ENCODE measurements at regions not wholly inside any gene's neighbourhood (a gene's known extent, or its start where the extent isn't known, plus 50 kb on each side); places are given as distances from the start of the nearest gene placed in this dataset.
"Not testable (repeated sequence)": the region's sequence is repeated elsewhere in the genome, so short reads cannot be mapped to it uniquely, and the experiment has no call there.

DNA sequence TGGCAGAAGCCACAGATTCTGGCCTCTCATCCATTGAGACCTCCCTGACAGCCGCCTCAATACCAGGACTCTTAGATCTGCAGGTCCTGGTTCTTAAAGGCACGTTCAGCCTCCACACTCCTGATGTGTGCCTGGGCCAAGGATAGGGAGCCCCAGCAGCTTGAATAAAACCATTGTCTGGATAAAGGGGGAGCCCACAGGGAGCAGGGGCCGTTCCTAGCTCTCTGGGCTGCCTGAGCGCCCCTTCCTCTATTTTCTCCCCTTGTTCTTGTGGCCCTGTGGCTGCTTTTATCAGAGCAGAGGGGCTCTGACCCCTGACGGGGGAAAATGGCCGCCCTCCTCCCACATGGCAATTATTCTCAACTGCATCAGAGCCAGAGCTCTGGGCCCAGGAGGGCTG, 200.8 kb downstream of the HUNK start:
- peaks cover 1 to 3% of the 10 kb centered on the region in 2 experiments; a peak in 2 of 5 replicates for H3K27me3 ChIP-seq (ENCODE audit: control insufficient read depth in 1 of 2, insufficient read depth in 2 of 2, low read length in 2 of 2)
- DNase-seq (ENCODE audit: low spot score): no peak
- no peak overlapping the region for H2AFZ ChIP-seq (ENCODE audit: low read length)
- H3K9me3 ChIP-seq (ENCODE audit: low read length): no peaks in the 10 kb centered on the region
- no peaks in the 10 kb centered on the region for H3K4me1 ChIP-seq (ENCODE audit: insufficient read depth, low read length)
- H4K20me1 ChIP-seq (ENCODE audit: insufficient read depth, low read length): no peaks in the 10 kb centered on the region
- no peak overlapping the region for H3K9ac ChIP-seq (ENCODE audit: insufficient read depth, low read depth, low read length)
- H3K4me3 ChIP-seq (replicated peaks in 1 of 3; ENCODE audit: insufficient read depth in 1 of 3, low read depth in 2 of 3, low read length in 3 of 3): no peak overlapping the region
- no peak overlapping the region for H3K27ac ChIP-seq (ENCODE audit: extremely low read length, insufficient read depth, low read length)
- H3K79me2 ChIP-seq (ENCODE audit: insufficient read depth, low read length): no peaks in the 10 kb centered on the region
- H3K4me2 ChIP-seq (ENCODE audit: low read depth, low read length): no peak overlapping the region
- no TSS peak for BruUV-seq (replicated peaks)
- ChIA-PET POLR2A (no interaction called here), CTCF (ENCODE audit: low intra/inter-chr PET ratio, low total read pairs) (no interaction called here)
- intact Hi-C loops (cut with micrococcal nuclease; ENCODE audit: unreplicated experiment): no loop called here
- in situ Hi-C loops (cut with HindIII; ENCODE audit: extremely low pct_ligation_motif_present, low pct_unique_long_range_greater_than_20kb): no loop called here
- TF ChIP-seq MAFK (conservative IDR thresholded peaks at IDR 0.05 in 1 of 2, IDR thresholded peaks at IDR 0.05 in 1 of 2; ENCODE audit: low read length in 2 of 2) (no peak), KLF15 (CRISPR knock-in tag; IDR thresholded peaks at IDR 0.05; ENCODE audit: borderline replicate concordance) (no peak)
- H3K36me3 ChIP-seq (replicated peaks in 1 of 2; ENCODE audit: control insufficient read depth in 1 of 2, insufficient read depth in 2 of 2, low read length in 2 of 2): no peaks in the 10 kb centered on the region
- WGBS (ENCODE audit: low lambda C conversion rate): 35% methylated on average over 5 of the region's 6 CpGs
- ATAC-seq: no peak
- no peak for FAIRE-seq

- in situ Hi-C loops (cut with HindIII; ENCODE audit: extremely low pct_ligation_motif_present, low pct_unique_long_range_greater_than_20kb): no loop called here
- Histone ChIP-seq H3K4me1 (ENCODE audit: insufficient read depth, low read length) (no peaks in the 10 kb centered on the region), H2AFZ (ENCODE audit: low read length) (no peak overlapping the region), H3K4me2 (ENCODE audit: low read depth, low read length) (no peak overlapping the region), H3K27ac (ENCODE audit: extremely low read length, insufficient read depth, low read length) (no peak overlapping the region), H3K9me3 (ENCODE audit: low read length) (no peaks in the 10 kb centered on the region), H3K9ac (ENCODE audit: insufficient read depth, low read depth, low read length) (no peak overlapping the region), H3K4me3 (replicated peaks in 1 of 3; ENCODE audit: insufficient read depth in 1 of 3, low read depth in 2 of 3, low read length in 3 of 3) (no peak overlapping the region), H3K79me2 (ENCODE audit: insufficient read depth, low read length) (no peaks in the 10 kb centered on the region), H3K27me3 (ENCODE audit: control insufficient read depth in 1 of 2, insufficient read depth in 2 of 2, low read length in 2 of 2) (peaks cover 2 to 3% of the 10 kb centered on the region in 2 experiments; a peak in 2 of 5 replicates), H3K36me3 (replicated peaks in 1 of 2; ENCODE audit: control insufficient read depth in 1 of 2, insufficient read depth in 2 of 2, low read length in 2 of 2) (no peaks in the 10 kb centered on the region), H4K20me1 (ENCODE audit: insufficient read depth, low read length) (no peaks in the 10 kb centered on the region)
- WGBS (ENCODE audit: low lambda C conversion rate): 33% methylated on average over 3 of the region's 6 CpGs
- POLR2A ChIA-PET: no interaction called here
- intact Hi-C loops (cut with micrococcal nuclease; ENCODE audit: unreplicated experiment): no loop called here
- no TSS peak for BruUV-seq (replicated peaks)
- CTCF ChIA-PET (ENCODE audit: low intra/inter-chr PET ratio, low total read pairs): no interaction called here
- no peak for DNase-seq (ENCODE audit: low spot score)
- TF ChIP-seq ZNF629 (CRISPR knock-in tag; conservative IDR thresholded peaks at IDR 0.05) (no peak), ZKSCAN1 (IDR thresholded peaks at IDR 0.05; ENCODE audit: low read length) (no peak), ZNF768 (CRISPR knock-in tag; IDR thresholded peaks at IDR 0.05) (peak; percentile 62; the same call in 1 of the 2 replicates), RELA (CRISPR knock-in tag; IDR thresholded peaks at IDR 0.05) (no peak)
- no peak for FAIRE-seq
- ATAC-seq: no peak
Observed at GRCh38 chr21:32073190-32073589, 200.4 kb downstream of the HUNK start.

DNA sequence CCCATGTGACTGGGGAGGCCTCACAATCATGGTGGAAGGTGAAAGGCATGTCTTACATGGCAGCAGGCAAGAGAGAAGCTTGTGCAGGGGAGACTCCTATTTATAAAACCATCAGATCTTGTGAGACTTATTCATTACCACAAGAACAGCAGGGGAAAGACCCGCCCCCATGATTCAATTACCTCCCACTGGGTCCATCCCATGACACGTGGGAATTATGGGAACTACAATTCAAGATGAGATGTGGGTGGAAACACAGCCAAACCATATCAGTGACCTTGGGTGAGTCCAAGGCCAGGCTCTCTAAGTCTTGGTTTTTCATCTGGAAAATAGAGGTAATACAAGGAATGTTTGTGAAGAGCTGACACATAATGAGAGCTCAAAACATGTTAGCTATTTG, 198.8 kb downstream of the HUNK start:
- H3K9me3 ChIP-seq (ENCODE audit: low read length); H3K9ac ChIP-seq (ENCODE audit: insufficient read depth, low read depth, low read length); H3K36me3 ChIP-seq (replicated peaks in 1 of 2; ENCODE audit: control insufficient read depth in 1 of 2, insufficient read depth in 2 of 2, low read length in 2 of 2); H4K20me1 ChIP-seq (ENCODE audit: insufficient read depth, low read length); ATAC-seq; H3K27me3 ChIP-seq (ENCODE audit: control insufficient read depth in 1 of 2, insufficient read depth in 2 of 2, low read length in 2 of 2); H3K4me3 ChIP-seq (replicated peaks in 1 of 3; ENCODE audit: insufficient read depth in 1 of 3, low read depth in 2 of 3, low read length in 3 of 3); H3K79me2 ChIP-seq (ENCODE audit: insufficient read depth, low read length); CTCF ChIA-PET (ENCODE audit: low intra/inter-chr PET ratio, low total read pairs); FAIRE-seq; H3K4me2 ChIP-seq (ENCODE audit: low read depth, low read length); BruUV-seq (replicated peaks); POLR2A ChIA-PET; in situ Hi-C loops (cut with HindIII; ENCODE audit: extremely low pct_ligation_motif_present, low pct_unique_long_range_greater_than_20kb); intact Hi-C loops (cut with micrococcal nuclease; ENCODE audit: unreplicated experiment); H3K27ac ChIP-seq (ENCODE audit: extremely low read length, insufficient read depth, low read length); H2AFZ ChIP-seq (ENCODE audit: low read length); H3K4me1 ChIP-seq (ENCODE audit: insufficient read depth, low read length); DNase-seq (ENCODE audit: low spot score): not testable (repeated sequence)
- WGBS (ENCODE audit: low lambda C conversion rate): 0% methylated on average over 2 of the region's 2 CpGs
